ENCODE measurements at regions not wholly inside any gene's neighbourhood (a gene's known extent, or its start where the extent isn't known, plus 50 kb on each side); places are given as distances from the start of the nearest gene placed in this dataset.

GRCh38 chr5:174430940-174431339, 293.4 kb upstream of the MSX2 start:
- no peak overlapping the region for H2AFZ ChIP-seq (ENCODE audit: low read depth, low read length, poor library complexity, severe bottlenecking)
- CTCF ChIA-PET = interaction anchor here (2.3 kb wide), 1 partner anchor 12 kb away, joined by 9 read pairs; no protein-coding TSS in a partner anchor
- 0 out of 2 replicates have a peak, but pooled peaks have one; percentile 22 for ATAC-seq
- no TSS peak for BruUV-seq (replicated peaks)
- no peak overlapping the region for H3K27ac ChIP-seq (ENCODE audit: low read depth, low read length)
- H3K9ac ChIP-seq (ENCODE audit: low read length) = no peak overlapping the region
- H4K20me1 ChIP-seq (ENCODE audit: insufficient read depth) = no peaks in the 10 kb centered on the region
- H3K9me2 ChIP-seq (ENCODE audit: insufficient read depth) = no peaks in the 10 kb centered on the region
- no peak overlapping the region for H3K4me3 ChIP-seq (replicated peaks in 1 of 2; ENCODE audit: low read depth in 1 of 2, low read length in 2 of 2)
- intact Hi-C loops (cut with micrococcal nuclease) = no loop called here
- no peak for DNase-seq (ENCODE audit: low read depth, low spot score)
- RAD21 ChIA-PET (ENCODE audit: low non-redundant PET in 1 of 2, low total read pairs in 2 of 2, uncharacterized antibody in 2 of 2, unreplicated experiment in 2 of 2) = no interaction called here
- no peaks in the 10 kb centered on the region for H3K36me3 ChIP-seq (ENCODE audit: control insufficient read depth in 1 of 2, insufficient read depth in 2 of 2, low read length in 2 of 2)
- POLR2A ChIA-PET = no interaction called here
- H3K27me3 ChIP-seq (ENCODE audit: insufficient read depth, low read length) = peaks cover 6% of the 10 kb centered on the region
- no peaks in the 10 kb centered on the region for H3K9me3 ChIP-seq (ENCODE audit: control insufficient read depth in 1 of 2, insufficient read depth in 1 of 2, low read depth in 1 of 2, low read length in 2 of 2)
- TF ChIP-seq POLR2A (IDR thresholded peaks at IDR 0.05; ENCODE audit: borderline replicate concordance, extremely low read depth, insufficient read depth, insufficient read length) (no peak), YY1 (IDR thresholded peaks at IDR 0.05; ENCODE audit: extremely low read depth, insufficient replicate concordance, low read depth, low read length) (no peak), EGR1 (IDR thresholded peaks at IDR 0.05; ENCODE audit: low read depth) (no peak), ZFX (IDR thresholded peaks at IDR 0.05) (no peak), CBX3 (IDR thresholded peaks at IDR 0.05; ENCODE audit: low read depth) (no peak), ELF1 (IDR thresholded peaks at IDR 0.05; ENCODE audit: borderline replicate concordance, low read depth) (no peak), JUND (IDR thresholded peaks at IDR 0.05) (no peak), SIN3A (IDR thresholded peaks at IDR 0.05; ENCODE audit: low read depth) (no peak), EZH2phosphoT487 (IDR thresholded peaks at IDR 0.05; ENCODE audit: borderline replicate concordance) (no peak), ZNF274 (IDR thresholded peaks at IDR 0.05; ENCODE audit: low read depth, low read length) (no peak), FOSL1 (IDR thresholded peaks at IDR 0.05; ENCODE audit: low read depth) (no peak), EZH2 (IDR thresholded peaks at IDR 0.05) (no peak), TCF7L2 (IDR thresholded peaks at IDR 0.05; ENCODE audit: borderline replicate concordance, extremely low read depth, insufficient read depth, insufficient read length) (no peak), SRF (IDR thresholded peaks at IDR 0.05; ENCODE audit: low read depth) (no peak)
- TF ChIP-seq, protein P1, sequence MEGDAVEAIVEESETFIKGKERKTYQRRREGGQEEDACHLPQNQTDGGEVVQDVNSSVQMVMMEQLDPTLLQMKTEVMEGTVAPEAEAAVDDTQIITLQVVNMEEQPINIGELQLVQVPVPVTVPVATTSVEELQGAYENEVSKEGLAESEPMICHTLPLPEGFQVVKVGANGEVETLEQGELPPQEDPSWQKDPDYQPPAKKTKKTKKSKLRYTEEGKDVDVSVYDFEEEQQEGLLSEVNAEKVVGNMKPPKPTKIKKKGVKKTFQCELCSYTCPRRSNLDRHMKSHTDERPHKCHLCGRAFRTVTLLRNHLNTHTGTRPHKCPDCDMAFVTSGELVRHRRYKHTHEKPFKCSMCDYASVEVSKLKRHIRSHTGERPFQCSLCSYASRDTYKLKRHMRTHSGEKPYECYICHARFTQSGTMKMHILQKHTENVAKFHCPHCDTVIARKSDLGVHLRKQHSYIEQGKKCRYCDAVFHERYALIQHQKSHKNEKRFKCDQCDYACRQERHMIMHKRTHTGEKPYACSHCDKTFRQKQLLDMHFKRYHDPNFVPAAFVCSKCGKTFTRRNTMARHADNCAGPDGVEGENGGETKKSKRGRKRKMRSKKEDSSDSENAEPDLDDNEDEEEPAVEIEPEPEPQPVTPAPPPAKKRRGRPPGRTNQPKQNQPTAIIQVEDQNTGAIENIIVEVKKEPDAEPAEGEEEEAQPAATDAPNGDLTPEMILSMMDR (IDR thresholded peaks at IDR 0.05 in 2 of 3, conservative IDR thresholded peaks at IDR 0.05 in 1 of 3; ENCODE audit: borderline replicate concordance in 1 of 3, insufficient read depth in 1 of 3, low read depth in 2 of 3, low read length in 2 of 3) = no peak
- H3K4me2 ChIP-seq (ENCODE audit: low read length) = no peak overlapping the region
- H3K4me1 ChIP-seq (ENCODE audit: control insufficient read depth in 1 of 2, insufficient read depth in 2 of 2, low read length in 2 of 2) = peaks cover 2 to 9% of the 10 kb centered on the region in 2 experiments; a peak in 3 of 4 replicates
- no peaks in the 10 kb centered on the region for H3K79me2 ChIP-seq (ENCODE audit: insufficient read depth, low read length)

All from HCT116 (cell line).